Myocyte (in vitro differentiated cells): ENCODE measurements at regions not wholly inside any gene's neighbourhood (a gene's known extent, or its start where the extent isn't known, plus 50 kb on each side); places are given as distances from the start of the nearest gene placed in this dataset.
"Not testable (repeated sequence)": the region's sequence is repeated elsewhere in the genome, so short reads cannot be mapped to it uniquely, and the experiment has no call there.

ENCODE experiments used
- DNase-seq: peaks from one replicate; pipeline ENCODE4 v3.0.0-alpha.2; 2012; ENCODE audit warnings: low read depth

DNA sequence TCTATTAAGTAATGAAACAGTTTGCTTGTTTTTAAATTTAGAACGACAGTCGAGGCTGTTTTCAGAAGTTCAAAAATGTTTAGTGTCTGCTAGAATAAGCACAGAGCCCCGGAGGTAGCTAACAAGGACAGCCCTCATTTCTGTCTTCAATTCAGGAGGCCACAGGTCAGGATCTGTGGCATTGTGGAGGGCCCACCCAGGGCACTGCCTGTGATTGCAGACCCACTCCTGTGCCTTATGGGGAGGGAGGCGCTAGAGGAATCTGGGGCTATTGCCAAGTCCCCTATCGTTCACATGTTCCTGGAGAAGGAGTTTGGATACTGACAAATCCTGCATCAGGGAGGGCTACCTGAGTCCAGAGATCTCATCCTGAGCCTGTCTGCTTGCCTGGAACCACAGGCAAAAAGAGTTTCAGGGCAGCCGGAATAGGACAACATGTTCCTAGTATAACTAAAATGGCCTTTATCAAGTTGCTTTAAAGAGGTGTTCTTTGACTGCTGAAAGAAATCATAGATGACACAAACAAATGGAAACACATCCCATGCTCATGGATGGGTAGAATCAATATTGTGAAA lies 141.5 kb upstream of the ROPN1 start:
- DNase-seq = no peak

DNA sequence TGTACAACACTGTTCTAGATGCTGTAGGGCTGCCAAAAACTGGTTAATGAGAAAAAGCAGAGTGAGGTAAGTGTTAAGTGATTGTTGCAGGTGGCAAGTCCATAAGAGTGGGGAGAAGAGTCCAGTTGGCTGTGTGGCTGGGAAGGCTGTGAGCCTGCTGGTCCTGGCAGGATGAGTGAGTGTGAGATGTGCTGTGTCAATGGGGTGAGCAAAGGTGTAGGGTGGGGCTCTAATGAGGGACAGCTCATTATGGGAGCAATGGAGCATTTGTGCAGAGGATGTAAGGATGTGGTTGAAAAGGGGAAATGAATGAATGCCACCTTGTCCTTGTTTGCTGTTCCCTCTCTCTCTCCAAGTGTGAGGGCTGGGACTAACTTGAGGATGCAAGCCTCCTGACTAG lies 145.3 kb upstream of the ROPN1 start:
- DNase-seq = no peak

DNA sequence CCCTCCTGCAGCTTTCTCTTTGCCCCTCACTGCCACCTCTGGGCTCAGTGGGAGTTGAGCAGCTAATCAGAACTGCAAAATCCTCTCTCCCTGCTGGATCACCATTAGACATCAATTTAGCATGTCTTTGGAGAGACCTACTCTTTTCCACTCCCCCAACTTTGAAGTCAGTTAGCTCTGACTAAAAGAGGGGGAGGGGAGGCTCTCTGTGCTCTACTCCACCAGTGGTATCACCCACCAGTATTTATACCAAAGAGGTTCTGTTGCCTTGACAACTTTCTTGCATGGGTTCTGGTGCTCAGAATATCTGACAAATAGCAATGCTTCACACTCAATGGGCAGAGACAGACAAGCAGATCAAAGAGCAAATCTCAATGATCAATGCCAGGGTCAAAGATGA lies 146.2 kb upstream of the ROPN1 start:
- DNase-seq = no peak

DNA sequence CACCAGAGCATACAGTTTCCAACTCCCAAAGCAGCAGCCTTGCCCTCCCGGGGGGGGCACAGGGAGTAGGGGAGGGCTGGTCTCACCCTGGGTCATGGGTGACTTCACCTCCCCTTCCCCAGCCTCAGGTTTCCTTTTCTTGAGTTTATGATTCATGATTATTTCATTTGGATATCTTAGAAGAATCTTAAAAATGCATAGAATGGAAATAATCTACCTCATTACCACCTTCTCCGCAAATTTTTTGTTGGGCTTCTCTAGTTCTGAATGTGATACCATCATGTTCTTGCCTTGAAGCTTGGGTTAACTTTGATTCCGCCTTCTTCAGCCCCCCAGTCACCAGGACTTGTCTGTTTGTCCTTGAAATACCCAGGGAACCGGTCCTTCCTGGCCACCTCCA lies 148.8 kb upstream of the ROPN1 start:
- no peak for DNase-seq

DNA sequence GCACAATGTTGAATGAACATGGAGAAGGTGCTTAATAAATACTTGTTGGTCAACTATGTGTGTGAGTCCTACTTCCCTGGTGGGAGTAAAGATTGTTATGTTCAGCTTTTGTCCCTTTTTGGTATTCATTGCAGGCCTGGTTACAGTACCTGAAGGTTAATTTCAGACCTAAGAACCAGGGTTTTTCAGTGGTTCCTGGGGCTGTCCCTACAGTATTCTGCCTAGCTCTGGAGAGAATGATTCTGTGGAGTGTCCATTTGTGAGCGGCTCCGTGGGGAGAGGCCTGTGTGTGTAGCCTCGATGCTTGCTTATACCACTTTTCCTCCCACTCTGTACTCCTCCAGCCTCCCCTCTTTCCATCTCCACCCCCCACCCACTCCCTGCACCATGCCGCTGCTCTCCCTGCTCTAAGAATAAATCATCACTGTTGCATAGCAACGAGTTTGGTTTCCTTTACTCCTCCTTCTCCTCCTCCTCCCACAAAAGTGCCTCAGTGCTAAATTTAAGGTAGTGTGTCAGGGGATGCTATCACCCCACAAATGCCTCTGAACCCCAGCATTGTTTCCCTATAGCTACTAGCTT lies 150.6 kb upstream of the ROPN1 start:
- no peak for DNase-seq

DNA sequence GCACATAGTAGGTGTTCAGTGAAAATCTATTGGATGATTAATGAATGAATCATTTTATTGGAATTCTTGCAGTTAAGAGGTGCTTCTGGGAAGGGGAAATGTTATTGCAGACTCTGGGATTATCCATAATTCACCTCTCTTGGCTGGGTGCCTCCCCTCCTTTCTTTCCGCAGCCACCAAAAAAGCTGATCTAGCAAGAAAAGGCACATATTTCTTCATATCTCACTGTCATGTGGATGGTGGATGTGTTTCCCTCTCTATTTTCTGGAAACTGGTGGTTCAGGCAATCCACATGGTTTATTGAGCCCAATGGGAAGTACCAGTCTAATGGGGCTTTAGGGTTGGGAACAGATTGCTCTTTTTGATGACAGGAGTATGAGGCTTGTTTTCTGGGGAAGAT lies 151.1 kb upstream of the ROPN1 start:
- DNase-seq = no peak

DNA sequence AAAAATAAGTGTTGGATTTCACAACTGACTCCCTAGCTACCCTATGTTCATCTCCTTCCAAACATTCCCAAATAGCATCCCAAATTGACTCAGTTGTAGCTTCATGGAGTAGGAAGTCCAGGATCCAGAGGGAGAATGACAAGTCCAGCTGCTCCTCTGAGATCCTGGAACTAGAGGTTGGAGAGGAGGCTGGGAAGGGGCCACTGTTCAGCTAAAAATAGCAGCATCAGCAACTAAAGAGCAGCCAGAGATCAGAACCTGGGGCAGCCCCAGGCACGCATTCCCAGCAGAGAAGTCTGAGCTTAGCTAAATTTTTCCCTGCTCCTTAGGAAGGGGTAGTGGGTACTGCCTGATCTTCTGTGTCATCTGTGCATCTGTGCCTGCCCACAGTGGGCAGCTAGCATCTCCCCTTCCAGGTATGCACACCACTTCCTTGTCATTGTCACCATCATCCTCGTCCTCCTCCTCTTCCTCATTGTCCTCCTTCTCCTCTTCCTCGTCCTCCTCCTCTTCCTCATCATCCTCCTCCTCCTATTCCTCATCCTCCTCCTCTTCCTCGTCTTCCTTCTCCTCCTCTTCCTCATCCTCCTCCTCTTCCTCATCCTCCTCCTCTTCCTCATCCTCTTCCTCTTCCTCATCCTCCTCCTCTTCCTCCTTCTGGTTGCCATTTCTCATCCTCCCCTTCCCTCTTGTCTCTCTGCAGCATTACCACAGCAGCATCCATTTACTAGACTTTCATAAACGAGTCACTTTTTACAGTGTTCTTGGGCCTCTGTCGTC lies 152.3 kb upstream of the ROPN1 start:
- DNase-seq = peak; percentile 12

DNA sequence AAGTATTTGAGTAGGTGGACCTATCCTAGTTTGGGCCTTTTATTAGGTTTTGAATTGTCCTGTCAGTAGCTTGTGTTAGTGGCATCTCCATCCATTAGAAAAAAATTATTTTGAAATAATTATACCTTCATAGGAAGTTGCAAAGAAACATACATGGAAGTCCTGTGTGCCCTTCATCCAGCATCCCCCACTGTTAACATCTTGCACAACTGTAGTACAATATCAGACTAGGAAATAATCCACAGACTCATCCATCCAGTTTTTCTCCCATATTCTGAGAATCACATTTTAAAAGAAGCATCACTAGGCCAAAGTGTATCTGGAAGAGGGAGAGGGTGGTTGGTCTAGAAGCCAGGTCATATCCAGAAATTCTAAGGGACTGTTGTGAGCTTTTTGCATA lies 155.5 kb upstream of the ROPN1 start:
- DNase-seq = no peak

DNA sequence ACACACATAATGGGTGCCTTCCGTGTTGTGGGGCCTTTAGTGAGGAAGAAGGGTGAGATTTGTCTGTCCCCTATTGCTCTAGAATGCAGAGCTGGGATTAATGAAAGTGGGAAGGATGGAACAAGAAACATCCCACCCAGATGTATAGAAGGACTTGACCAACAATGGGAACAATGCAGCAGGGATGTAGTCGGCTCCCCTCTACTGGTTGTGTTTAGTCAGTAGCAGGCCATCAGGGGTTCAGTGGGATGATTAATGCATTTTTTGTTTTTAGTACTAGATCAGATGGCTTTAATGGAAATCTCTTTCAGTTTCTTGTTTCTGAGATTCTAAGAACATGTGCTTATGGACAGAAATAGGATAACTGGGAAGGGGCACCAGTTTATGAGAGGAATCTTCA lies 156.0 kb upstream of the ROPN1 start:
- no peak for DNase-seq

DNA sequence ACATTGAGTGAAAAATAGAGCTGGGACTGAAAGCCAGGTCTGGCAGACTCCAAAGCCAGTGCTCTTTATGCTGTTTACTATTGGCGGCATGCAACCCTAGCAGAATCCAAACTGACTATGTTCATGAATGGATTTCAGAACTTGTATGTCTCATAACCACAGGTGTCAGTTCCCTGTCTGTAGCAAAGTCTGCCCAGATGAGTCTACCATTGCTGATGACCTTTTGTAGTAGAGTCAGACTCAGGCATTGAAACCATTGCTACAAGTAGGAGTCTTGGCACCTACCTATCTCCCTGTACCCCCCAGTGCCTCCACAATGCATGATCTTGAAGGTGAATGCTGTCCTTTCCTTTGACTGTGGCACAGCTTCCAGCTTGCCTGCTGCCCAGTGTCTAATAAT lies 157.2 kb upstream of the ROPN1 start:
- no peak for DNase-seq

DNA sequence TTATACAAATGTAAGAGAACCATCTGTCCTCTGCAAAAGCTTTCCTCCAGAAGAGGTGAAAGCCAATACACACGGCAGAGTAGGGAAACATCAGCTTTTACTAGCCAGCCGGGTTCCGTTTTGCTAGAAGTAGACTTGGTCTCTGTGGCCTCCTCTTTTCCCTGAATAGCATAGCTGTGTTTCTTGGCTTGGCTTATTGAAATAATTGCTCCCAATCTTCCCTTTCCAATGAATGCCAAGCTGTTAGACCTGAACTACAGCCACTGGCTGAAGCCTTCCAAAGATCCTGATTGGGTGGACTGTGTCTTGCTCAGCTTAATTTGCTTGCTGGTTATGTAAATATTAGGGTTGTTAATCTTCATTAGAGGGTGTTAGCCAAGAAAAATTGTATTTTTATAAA lies 157.8 kb upstream of the ROPN1 start:
- DNase-seq = no peak

DNA sequence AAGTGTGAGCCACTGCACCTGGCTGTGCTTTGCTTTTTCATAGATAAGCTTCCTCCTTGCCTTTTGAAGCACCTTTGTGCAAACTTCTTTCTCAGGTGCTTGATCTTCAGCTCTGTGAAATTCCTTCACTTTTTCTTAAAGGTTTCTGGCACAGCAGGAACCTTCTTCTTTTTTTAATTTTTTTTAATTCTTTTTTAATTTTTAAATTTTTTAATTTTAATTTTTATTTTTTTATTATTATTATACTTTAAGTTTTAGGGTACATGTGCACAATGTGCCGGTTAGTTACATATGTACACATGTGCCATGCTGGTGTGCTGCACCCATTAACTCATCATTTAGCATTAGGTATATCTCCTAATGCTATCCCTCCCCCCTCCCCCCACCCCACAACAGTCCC lies 161.0 kb upstream of the ROPN1 start:
- not testable (repeated sequence) for DNase-seq

DNA sequence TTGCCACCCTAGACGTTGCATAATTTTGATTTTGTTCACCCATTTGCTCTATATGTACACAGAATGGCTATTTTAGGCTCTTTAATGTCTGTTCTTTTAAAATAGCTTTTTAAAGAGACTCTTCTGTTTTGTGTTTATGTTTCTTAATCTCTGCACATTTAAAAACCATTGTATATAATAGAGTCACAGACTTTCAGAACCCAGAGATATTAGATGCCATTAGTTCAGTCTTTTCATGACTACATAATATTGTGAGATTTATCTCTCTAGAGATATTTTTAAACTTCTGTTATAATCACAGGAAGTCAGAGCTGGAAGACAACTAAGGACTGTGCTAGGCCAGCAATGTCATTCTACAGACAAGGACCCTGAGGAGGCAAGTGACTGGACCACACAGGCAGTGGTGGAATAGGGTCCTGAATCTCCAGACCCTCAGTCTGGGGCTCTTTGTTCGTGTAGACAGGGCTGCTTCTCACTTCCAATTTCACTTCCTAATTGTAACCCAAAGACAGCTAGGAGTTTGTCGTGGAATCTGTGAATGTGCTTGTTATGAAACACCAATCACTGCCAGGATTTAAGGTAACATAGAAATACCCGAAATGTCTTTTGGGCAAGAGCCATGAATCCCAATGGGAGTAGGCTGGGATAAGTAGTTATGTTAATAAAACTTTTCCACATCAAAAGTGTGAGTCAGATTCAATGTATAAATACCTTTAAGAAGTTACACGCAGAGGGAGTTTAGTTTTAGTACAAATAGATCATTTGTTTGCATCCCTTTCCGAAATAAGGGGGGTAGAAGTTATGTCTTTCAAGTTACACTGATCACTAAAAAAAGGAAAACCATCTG lies 165.2 kb upstream of the ROPN1 start:
- DNase-seq = no peak

DNA sequence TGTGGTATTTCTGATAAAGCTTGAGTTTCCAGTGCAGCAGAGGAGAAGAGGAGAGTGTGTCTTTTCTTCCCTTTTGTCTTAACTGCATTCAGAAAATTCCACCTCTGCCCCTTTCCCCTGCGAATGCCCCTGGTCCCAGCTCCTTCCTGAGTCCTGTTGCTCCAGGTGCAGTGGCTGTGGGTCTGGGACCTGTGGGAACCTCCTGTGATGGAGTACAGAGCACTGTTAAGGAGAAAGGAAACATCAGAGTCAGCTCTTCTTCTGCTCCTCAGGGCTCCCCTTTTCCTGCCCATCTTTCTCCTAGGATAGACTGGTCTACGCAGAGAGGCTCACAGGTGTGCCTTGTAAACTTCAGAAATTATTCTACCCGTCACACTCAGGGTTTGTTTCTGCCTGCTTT lies 165.8 kb upstream of the ROPN1 start:
- DNase-seq = no peak

DNA sequence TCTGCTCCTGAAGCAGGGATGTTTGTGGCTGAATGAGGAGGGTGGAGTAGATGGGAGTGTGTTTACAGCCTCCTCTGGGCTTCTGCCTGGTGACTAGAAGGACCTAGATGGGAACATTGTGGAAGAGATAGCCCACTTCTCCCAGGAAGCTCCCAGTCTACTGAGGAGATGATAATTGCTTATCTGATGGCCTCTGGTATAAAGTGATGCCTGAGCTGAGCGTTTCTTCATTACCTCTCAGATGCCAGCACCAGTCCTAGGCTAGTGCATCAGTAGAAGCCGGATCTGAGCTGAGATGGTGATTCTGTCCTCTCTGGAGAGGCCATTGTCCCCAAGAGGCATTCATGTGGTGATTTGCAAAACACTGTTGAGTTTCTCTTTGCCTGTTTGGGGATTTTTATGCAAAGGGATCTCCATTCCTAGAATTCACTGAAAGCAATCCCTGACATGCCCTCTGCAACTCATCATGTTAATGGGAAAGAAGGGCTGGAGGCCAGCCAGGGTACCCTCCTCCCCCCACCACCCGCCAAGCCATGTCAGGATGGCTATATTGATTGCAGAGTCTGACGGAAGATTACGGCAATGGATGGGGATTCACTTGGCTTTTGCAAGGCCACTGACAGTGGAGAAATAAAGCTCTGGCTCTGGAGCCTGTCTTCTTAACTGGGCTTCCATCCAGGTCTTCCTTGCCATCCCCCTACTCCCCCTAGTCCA lies 166.4 kb upstream of the ROPN1 start:
- no peak for DNase-seq

DNA sequence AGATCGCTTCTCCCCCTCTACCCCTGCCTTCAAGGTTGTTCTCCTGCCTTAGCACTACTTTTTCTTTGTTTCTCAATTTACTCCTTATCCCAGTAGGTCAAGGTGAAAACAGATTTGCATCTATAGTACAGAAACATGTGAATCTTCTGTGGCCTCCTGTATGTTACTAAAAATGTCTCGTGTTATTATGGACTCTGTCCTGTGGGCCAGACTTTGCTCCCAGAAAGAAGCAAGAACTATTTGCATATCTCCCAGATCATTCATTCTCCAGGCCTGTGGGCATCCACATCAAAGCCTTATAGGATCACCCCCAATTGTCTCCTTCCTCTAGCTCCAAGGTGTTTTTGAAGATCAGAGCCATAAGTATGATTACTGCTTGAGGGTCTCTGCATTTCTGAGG lies 169.5 kb upstream of the ROPN1 start:
- DNase-seq = no peak

DNA sequence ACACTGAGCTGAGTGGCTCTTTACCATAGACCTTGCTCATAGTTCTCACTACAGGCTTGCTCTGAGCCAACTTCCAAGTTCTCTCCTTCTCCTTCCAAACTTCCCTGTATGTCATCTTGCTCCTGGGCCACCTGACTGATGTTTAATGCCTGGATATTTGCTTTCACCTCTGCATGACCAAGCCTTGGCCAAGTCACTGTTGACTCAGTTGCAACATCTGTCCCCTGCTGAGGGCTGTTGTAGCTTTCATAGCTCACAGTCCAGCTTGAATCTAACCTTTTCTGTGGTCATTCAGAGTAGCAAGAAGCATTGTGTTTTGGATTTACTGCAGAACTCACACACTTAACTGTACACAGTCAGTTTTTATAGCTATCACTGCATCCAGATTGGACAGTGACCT lies 171.8 kb upstream of the ROPN1 start:
- no peak for DNase-seq

DNA sequence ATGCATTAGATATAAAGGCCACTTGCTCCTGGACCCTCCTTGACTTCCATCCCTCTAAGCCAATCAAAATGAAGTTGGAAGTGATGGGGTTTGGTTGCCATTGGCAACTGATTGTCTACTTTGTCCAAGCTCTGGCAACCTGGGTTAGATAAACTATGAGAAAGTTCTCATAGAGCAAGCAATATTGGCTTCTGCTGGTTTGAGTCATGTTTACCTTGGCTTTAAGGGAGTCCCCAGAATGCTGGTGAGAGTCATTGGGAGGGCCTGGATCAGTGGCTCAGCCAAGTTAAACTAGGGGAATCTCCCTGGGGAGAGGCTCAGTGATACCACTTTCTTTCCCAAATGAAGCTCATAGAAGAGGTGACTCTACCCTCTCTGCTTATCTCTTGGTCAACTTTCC lies 176.3 kb upstream of the ROPN1 start:
- no peak for DNase-seq

DNA sequence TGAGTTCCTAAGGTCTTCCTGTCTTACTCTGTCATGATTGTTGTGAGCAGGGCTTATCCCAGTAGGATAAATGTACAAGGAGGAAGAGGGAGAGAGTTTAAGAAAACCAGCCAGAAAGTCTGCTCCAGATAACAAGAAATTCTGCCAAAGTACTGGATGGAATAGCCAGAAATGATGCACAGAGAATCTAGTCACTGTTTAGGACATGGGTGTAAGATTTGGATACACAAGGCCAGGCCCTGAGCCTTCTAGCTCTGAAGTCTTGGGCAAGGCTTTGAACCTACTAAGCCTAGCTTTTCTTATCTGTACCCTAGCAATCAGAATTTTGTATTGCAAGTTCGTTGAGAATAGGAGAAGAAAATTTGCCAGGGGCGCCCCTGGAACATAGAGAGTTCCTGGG lies 180.4 kb upstream of the ROPN1 start:
- no peak for DNase-seq

DNA sequence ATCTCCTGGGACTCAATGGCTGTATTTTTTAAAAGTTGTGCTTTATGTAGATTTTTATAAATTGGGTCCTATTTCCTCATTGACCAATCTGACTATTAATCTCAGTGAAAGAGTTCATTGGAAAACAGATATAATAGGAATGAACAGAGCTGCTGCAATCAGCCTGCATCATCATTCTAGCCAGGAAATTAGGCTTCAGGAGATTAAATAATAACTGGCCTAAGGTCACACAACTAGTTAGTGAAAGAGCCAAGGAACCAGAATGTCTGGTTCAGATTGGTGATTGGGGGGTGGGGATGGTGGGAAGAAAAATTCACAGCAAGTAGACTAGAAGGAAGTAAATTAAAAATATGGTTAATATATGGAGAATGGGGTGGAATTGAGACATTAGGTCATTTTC lies 180.9 kb upstream of the ROPN1 start:
- no peak for DNase-seq

DNA sequence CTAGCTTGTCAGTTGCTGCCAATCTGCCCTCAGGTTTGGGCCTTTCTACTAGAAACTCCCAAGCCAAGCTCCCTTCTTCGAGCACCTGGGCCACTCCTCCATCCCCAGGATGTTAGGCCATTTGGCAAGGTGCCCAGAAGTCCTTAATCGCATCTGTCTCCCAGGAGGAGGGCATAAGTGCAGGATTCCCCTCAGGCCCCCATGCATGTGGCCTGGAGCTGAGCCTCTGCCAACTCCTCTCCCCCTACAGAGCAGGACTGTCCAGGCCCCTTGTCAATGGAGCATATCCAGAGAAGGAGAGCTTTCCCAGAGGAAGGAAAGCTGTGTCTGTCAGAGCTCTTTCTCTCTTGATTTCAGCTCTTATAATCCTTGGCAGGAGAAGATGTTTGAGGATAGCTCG lies 182.6 kb upstream of the ROPN1 start:
- DNase-seq = peak; percentile 2
